HCT116 (cell line): ENCODE measurements at regions not wholly inside any gene's neighbourhood (a gene's known extent, or its start where the extent isn't known, plus 50 kb on each side); places are given as distances from the start of the nearest gene placed in this dataset.

ENCODE experiments used
- CTCF ChIP-seq, 3 experiments: fragments of 200-600 bp in 1 of 3; sonication (generic) in 1 of 3; IDR thresholded peaks in 2 of 3; conservative IDR thresholded peaks in 1 of 3; 2 replicates each; pipeline ENCODE4 v1.5.1; 2012 to 2017; ENCODE audit warnings: low read depth in 2 of 3, low read length in 2 of 3, antibody characterized with exemption in 1 of 3, borderline replicate concordance in 1 of 3, control low read depth in 1 of 3, mild to moderate bottlenecking in 1 of 3, mixed read lengths in 1 of 3, mixed run types in 1 of 3, moderate library complexity in 1 of 3; ENCODE audit not compliant: insufficient read depth in 1 of 3
- EZH2 ChIP-seq: fragments of 200-600 bp; sonication (generic); IDR thresholded peaks from 2 replicates; pipeline ENCODE4 v1.6.1; 2017; ENCODE audit warnings: antibody characterized with exemption, mixed run types
- JUND ChIP-seq: IDR thresholded peaks from 2 replicates; pipeline ENCODE4 v1.6.1; 2012
- POLR2A ChIP-seq: IDR thresholded peaks from 2 replicates; pipeline ENCODE4 v1.7.0; 2011; ENCODE audit warnings: borderline replicate concordance; ENCODE audit not compliant: insufficient read depth, insufficient read length; ENCODE audit errors: extremely low read depth
- POLR2AphosphoS5 ChIP-seq: IDR thresholded peaks from 2 replicates; pipeline ENCODE4 v1.6.1; 2011; ENCODE audit warnings: mild to moderate bottlenecking, low read depth, low read length, moderate library complexity
- REST ChIP-seq: IDR thresholded peaks from 2 replicates; pipeline ENCODE4 v1.6.1; 2012; ENCODE audit warnings: low read depth
- TCF7L2 ChIP-seq: IDR thresholded peaks from 2 replicates; pipeline ENCODE4 v1.7.0; 2011; ENCODE audit warnings: borderline replicate concordance, inconsistent platforms; ENCODE audit not compliant: insufficient read depth, insufficient read length; ENCODE audit errors: extremely low read depth
- YY1 ChIP-seq: IDR thresholded peaks from 2 replicates; pipeline ENCODE4 v1.6.1; 2011; ENCODE audit warnings: low read length, low read depth, moderate library complexity, mild to moderate bottlenecking; ENCODE audit not compliant: insufficient replicate concordance; ENCODE audit errors: extremely low read depth

- TF ChIP-seq POLR2A (no peak), POLR2AphosphoS5 (no peak), JUND (no peak), CTCF (IDR thresholded peaks at IDR 0.05 in 2 of 3, conservative IDR thresholded peaks at IDR 0.05 in 1 of 3; ENCODE audit: borderline replicate concordance in 1 of 3, insufficient read depth in 1 of 3, low read depth in 2 of 3, low read length in 2 of 3) (no peak), TCF7L2 (no peak), YY1 (no peak), EZH2 (no peak), REST (no peak)
These were observed 371.7 kb downstream of the NFIB start for GRCh38 chr9:13942201-13942600.
